ENCODE measurements at regions not wholly inside any gene's neighbourhood (a gene's known extent, or its start where the extent isn't known, plus 50 kb on each side); places are given as distances from the start of the nearest gene placed in this dataset.

GRCh38 chr5:147057051-147057450 is 177.8 kb upstream of the STK32A start:
- POLR2A ChIA-PET, result no interaction called here
- CTCF ChIA-PET, result no interaction called here
- TF ChIP-seq ARNT (IDR thresholded peaks at IDR 0.05) (no peak), ZNF384 (IDR thresholded peaks at IDR 0.05) (no peak)
- DNase-seq (ENCODE audit: extremely low spot score), result no peak

- no peak for TF ChIP-seq CTBP1 (IDR thresholded peaks at IDR 0.05; ENCODE audit: borderline replicate concordance)
- no peak for TF ChIP-seq PKNOX1 (IDR thresholded peaks at IDR 0.05)
- no peak for TF ChIP-seq ELF4 (IDR thresholded peaks at IDR 0.05)
- TF ChIP-seq L3MBTL2 (conservative IDR thresholded peaks at IDR 0.05), result no peak
- no peak for TF ChIP-seq FOXM1 (IDR thresholded peaks at IDR 0.05; ENCODE audit: borderline replicate concordance)
- TF ChIP-seq NFRKB (IDR thresholded peaks at IDR 0.05), result no peak
- no peak for TF ChIP-seq TARDBP (IDR thresholded peaks at IDR 0.05)
- no peak for TF ChIP-seq LEF1 (IDR thresholded peaks at IDR 0.05; ENCODE audit: borderline replicate concordance)
- TF ChIP-seq BHLHE40 (IDR thresholded peaks at IDR 0.05; ENCODE audit: borderline replicate concordance), result no peak
- no peak for TF ChIP-seq HDGF (IDR thresholded peaks at IDR 0.05; ENCODE audit: borderline replicate concordance)
- no peak for TF ChIP-seq FOXA1 (IDR thresholded peaks at IDR 0.05)
- TF ChIP-seq ZNF384 (IDR thresholded peaks at IDR 0.05), result no peak
- no peak for TF ChIP-seq SP1 (IDR thresholded peaks at IDR 0.05)
- no peak for DNase-seq (ENCODE audit: extremely low spot score)
- ChIA-PET POLR2A (no interaction called here), CTCF (no interaction called here)
Measured at GRCh38 chr5:147061431-147061830, 173.4 kb upstream of the STK32A start.

GRCh38 chr5:147062427-147062826 is 172.4 kb upstream of the STK32A start:
- ChIA-PET CTCF (no interaction called here), POLR2A (no interaction called here)
- DNase-seq (ENCODE audit: extremely low spot score), result no peak
- TF ChIP-seq SP1 (IDR thresholded peaks at IDR 0.05), result no peak
- no peak for TF ChIP-seq TARDBP (IDR thresholded peaks at IDR 0.05)
- no peak for TF ChIP-seq FOXK2 (IDR thresholded peaks at IDR 0.05)
- TF ChIP-seq CTBP1 (IDR thresholded peaks at IDR 0.05; ENCODE audit: borderline replicate concordance), result no peak
- no peak for TF ChIP-seq BHLHE40 (IDR thresholded peaks at IDR 0.05; ENCODE audit: borderline replicate concordance)
- no peak for TF ChIP-seq NFRKB (IDR thresholded peaks at IDR 0.05)
- no peak for TF ChIP-seq FOXA1 (IDR thresholded peaks at IDR 0.05)
- TF ChIP-seq LEF1 (IDR thresholded peaks at IDR 0.05; ENCODE audit: borderline replicate concordance), result no peak
- no peak for TF ChIP-seq ELF4 (IDR thresholded peaks at IDR 0.05)
- no peak for TF ChIP-seq HDGF (IDR thresholded peaks at IDR 0.05; ENCODE audit: borderline replicate concordance)
- TF ChIP-seq ZNF384 (IDR thresholded peaks at IDR 0.05), result no peak
- TF ChIP-seq FOXM1 (IDR thresholded peaks at IDR 0.05; ENCODE audit: borderline replicate concordance), result no peak
- TF ChIP-seq PKNOX1 (IDR thresholded peaks at IDR 0.05), result no peak

GRCh38 chr5:147063943-147064342 is 170.9 kb upstream of the STK32A start:
- POLR2A ChIA-PET, result no interaction called here
- no peak for TF ChIP-seq FOXA1 (IDR thresholded peaks at IDR 0.05)
- TF ChIP-seq ELF4 (IDR thresholded peaks at IDR 0.05), result no peak
- TF ChIP-seq NFRKB (IDR thresholded peaks at IDR 0.05), result no peak
- no peak for TF ChIP-seq FOXM1 (IDR thresholded peaks at IDR 0.05; ENCODE audit: borderline replicate concordance)
- TF ChIP-seq BHLHE40 (IDR thresholded peaks at IDR 0.05; ENCODE audit: borderline replicate concordance), result no peak
- TF ChIP-seq FOXK2 (IDR thresholded peaks at IDR 0.05), result no peak
- TF ChIP-seq HDGF (IDR thresholded peaks at IDR 0.05; ENCODE audit: borderline replicate concordance), result no peak
- no peak for TF ChIP-seq PKNOX1 (IDR thresholded peaks at IDR 0.05)
- no peak for TF ChIP-seq TARDBP (IDR thresholded peaks at IDR 0.05)
- no peak for TF ChIP-seq ZNF384 (IDR thresholded peaks at IDR 0.05)
- TF ChIP-seq L3MBTL2 (conservative IDR thresholded peaks at IDR 0.05), result no peak
- no peak for TF ChIP-seq LEF1 (IDR thresholded peaks at IDR 0.05; ENCODE audit: borderline replicate concordance)
- DNase-seq (ENCODE audit: extremely low spot score), result no peak
- CTCF ChIA-PET, result no interaction called here

- TF ChIP-seq FOXK2 (IDR thresholded peaks at IDR 0.05) (no peak), TARDBP (IDR thresholded peaks at IDR 0.05) (no peak), FOXA1 (IDR thresholded peaks at IDR 0.05) (no peak), HDGF (IDR thresholded peaks at IDR 0.05; ENCODE audit: borderline replicate concordance) (no peak), SUZ12 (IDR thresholded peaks at IDR 0.05) (no peak), LEF1 (IDR thresholded peaks at IDR 0.05; ENCODE audit: borderline replicate concordance) (no peak), ZNF384 (IDR thresholded peaks at IDR 0.05) (no peak), SP1 (IDR thresholded peaks at IDR 0.05) (no peak), CTBP1 (IDR thresholded peaks at IDR 0.05; ENCODE audit: borderline replicate concordance) (no peak), ARNT (IDR thresholded peaks at IDR 0.05) (no peak), NFRKB (IDR thresholded peaks at IDR 0.05) (no peak), FOXM1 (IDR thresholded peaks at IDR 0.05; ENCODE audit: borderline replicate concordance) (no peak)
- ChIA-PET POLR2A (no interaction called here), CTCF (no interaction called here)
- no peak for DNase-seq (ENCODE audit: extremely low spot score)
Measured at GRCh38 chr5:147065071-147065470, 169.8 kb upstream of the STK32A start.

GRCh38 chr5:147068998-147069397 is 165.8 kb upstream of the STK32A start:
- ChIA-PET POLR2A (no interaction called here), CTCF (interaction anchor here (1.2 kb wide), 1 partner anchor 120 kb away, joined by 3 read pairs; no protein-coding TSS in a partner anchor)
- DNase-seq (ENCODE audit: extremely low spot score), result no peak
- TF ChIP-seq FOXA1 (IDR thresholded peaks at IDR 0.05), result no peak
- no peak for TF ChIP-seq BHLHE40 (IDR thresholded peaks at IDR 0.05; ENCODE audit: borderline replicate concordance)
- no peak for TF ChIP-seq SUZ12 (IDR thresholded peaks at IDR 0.05)
- TF ChIP-seq CTBP1 (IDR thresholded peaks at IDR 0.05; ENCODE audit: borderline replicate concordance), result no peak

GRCh38 chr5:147072622-147073021 is 162.2 kb upstream of the STK32A start:
- ChIA-PET POLR2A (no interaction called here), CTCF (no interaction called here)
- no peak for DNase-seq (ENCODE audit: extremely low spot score)
- TF ChIP-seq ZNF384 (IDR thresholded peaks at IDR 0.05), result no peak
- TF ChIP-seq ARNT (IDR thresholded peaks at IDR 0.05), result no peak
- TF ChIP-seq FOXM1 (IDR thresholded peaks at IDR 0.05; ENCODE audit: borderline replicate concordance), result no peak
- no peak for TF ChIP-seq SUZ12 (IDR thresholded peaks at IDR 0.05)
- no peak for TF ChIP-seq LEF1 (IDR thresholded peaks at IDR 0.05; ENCODE audit: borderline replicate concordance)
- no peak for TF ChIP-seq HDGF (IDR thresholded peaks at IDR 0.05; ENCODE audit: borderline replicate concordance)
- no peak for TF ChIP-seq L3MBTL2 (conservative IDR thresholded peaks at IDR 0.05)
- no peak for TF ChIP-seq CTBP1 (IDR thresholded peaks at IDR 0.05; ENCODE audit: borderline replicate concordance)
- TF ChIP-seq NFRKB (IDR thresholded peaks at IDR 0.05), result no peak
- no peak for TF ChIP-seq PKNOX1 (IDR thresholded peaks at IDR 0.05)
- TF ChIP-seq FOXK2 (IDR thresholded peaks at IDR 0.05), result no peak
- TF ChIP-seq FOXA1 (IDR thresholded peaks at IDR 0.05), result no peak
- TF ChIP-seq BHLHE40 (IDR thresholded peaks at IDR 0.05; ENCODE audit: borderline replicate concordance), result no peak
- TF ChIP-seq TARDBP (IDR thresholded peaks at IDR 0.05), result no peak
- TF ChIP-seq SP1 (IDR thresholded peaks at IDR 0.05), result no peak
- TF ChIP-seq ELF4 (IDR thresholded peaks at IDR 0.05), result no peak

Measured in HEK293T (cell line).